ENCODE measurements at regions not wholly inside any gene's neighbourhood (a gene's known extent, or its start where the extent isn't known, plus 50 kb on each side); places are given as distances from the start of the nearest gene placed in this dataset.

DNA sequence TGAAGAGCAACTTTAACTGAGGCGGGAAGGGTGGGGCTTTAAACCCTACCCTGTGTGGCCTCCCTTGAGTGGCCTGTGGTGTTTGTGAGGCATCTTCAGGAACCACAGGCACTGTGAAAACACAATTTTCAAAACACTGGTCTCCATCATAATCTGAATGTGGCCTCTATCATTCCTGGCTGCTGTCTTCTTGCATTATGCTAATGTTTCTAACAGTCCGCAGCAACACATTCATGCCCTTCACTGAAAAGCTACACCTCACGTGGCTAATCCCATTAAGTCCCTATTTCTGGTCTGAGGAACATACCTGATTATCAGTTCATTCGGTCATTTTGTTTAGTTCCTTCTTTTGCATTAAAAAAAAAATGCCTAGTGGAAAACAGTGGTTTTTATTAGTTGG, 94.6 kb downstream of the F11 start (continued):
- TF ChIP-seq POLR2AphosphoS5 (IDR thresholded peaks at IDR 0.05; ENCODE audit: low read depth) (no peak), EZH2 (IDR thresholded peaks at IDR 0.05; ENCODE audit: low read depth, unreplicated experiment) (no peak), REST (IDR thresholded peaks at IDR 0.05; ENCODE audit: unreplicated experiment) (no peak), CREB1 (CRISPR knock-in tag; IDR thresholded peaks at IDR 0.05; ENCODE audit: low read depth) (no peak), ETS1 (IDR thresholded peaks at IDR 0.05) (no peak), CTCF (conservative IDR thresholded peaks at IDR 0.05; ENCODE audit: low read depth in 2 of 2) (no peak), STAT1 (IDR thresholded peaks at IDR 0.05; ENCODE audit: unreplicated experiment) (no peak), EZH2phosphoT487 (IDR thresholded peaks at IDR 0.05; ENCODE audit: unreplicated experiment) (no peak), NANOG (IDR thresholded peaks at IDR 0.05; ENCODE audit: borderline replicate concordance) (no peak), JUNB (IDR thresholded peaks at IDR 0.05; ENCODE audit: unreplicated experiment) (no peak)

GRCh38 chr4:186351668-186352194, 85.7 kb downstream of the F11 start:
- Mint-ChIP-seq H3K9me3 (peaks cover 2% of the 10 kb centered on the region; the same call in 2 of the 3 replicates), H3K27me3 (ENCODE audit: insufficient read depth, low read depth, poor library complexity) (peaks cover 17% of the 10 kb centered on the region)

More at GRCh38 chr4:186351668-186352194, 85.7 kb downstream of the F11 start:
- TF ChIP-seq ZNF114 (CRISPR knock-in tag; IDR thresholded peaks at IDR 0.05) (no peak), EZH2 (IDR thresholded peaks at IDR 0.05; ENCODE audit: low read depth, unreplicated experiment) (no peak), POLR2AphosphoS5 (IDR thresholded peaks at IDR 0.05; ENCODE audit: low read depth) (no peak)
- H3K4me3 ChIP-seq, result no peak overlapping the region
- H2AFZ ChIP-seq, result no peak overlapping the region
- Mint-ChIP-seq H3K4me1 (peaks cover 6% of the 10 kb centered on the region), H3K36me3 (ENCODE audit: low read depth) (no peaks in the 10 kb centered on the region), H3K4me3 (no peak overlapping the region), H3K27ac (no peak overlapping the region)
- no peaks in the 10 kb centered on the region for H3K79me2 ChIP-seq (replicated peaks; ENCODE audit: insufficient read depth)
- no peaks in the 10 kb centered on the region for H3K36me3 ChIP-seq (ENCODE audit: insufficient read depth)
- H3K27ac ChIP-seq (ENCODE audit: low read depth), result no peak overlapping the region
- H3K4me1 ChIP-seq (ENCODE audit: insufficient read depth), result peaks cover 6% of the 10 kb centered on the region; the same call in 1 of the 2 replicates
- H3K4me2 ChIP-seq, result no peak overlapping the region
- ATAC-seq, result no peak
- no peaks in the 10 kb centered on the region for H3K9me2 ChIP-seq (ENCODE audit: insufficient read depth)
- H3K27me3 ChIP-seq (ENCODE audit: insufficient read depth), result peaks cover 22% of the 10 kb centered on the region
- DNase-seq (ENCODE audit: low spot score), result no peak
- no peaks in the 10 kb centered on the region for H4K20me1 ChIP-seq (replicated peaks; ENCODE audit: insufficient read depth)
- no peaks in the 10 kb centered on the region for H3F3A ChIP-seq (replicated peaks; ENCODE audit: low read depth)

Data from GM23338 (cell line).